Stimulated activated CD8-positive, alpha-beta memory T cell treated with anti-CD3 and anti-CD28 coated beads, Interleukin-7, amount 100 ng/mL, for 48 hours (primary cell): ENCODE measurements at regions not wholly inside any gene's neighbourhood (a gene's known extent, or its start where the extent isn't known, plus 50 kb on each side); places are given as distances from the start of the nearest gene placed in this dataset.

Experiments
- DNase-seq, 2 donors: peaks; one replicate each; pipeline ENCODE4 v3.0.0-alpha.2; 2020; ENCODE audit warnings: low read depth in 1 of 2; ENCODE audit errors: extremely low read depth in 1 of 2

- no peak for DNase-seq
Measured at GRCh38 chr18:45168866-45169600, 446.2 kb upstream of the SLC14A2 start.

GRCh38 chr18:45169610-45170009 is 445.7 kb upstream of the SLC14A2 start:
- no peak for DNase-seq

- no peak for DNase-seq
Measured at GRCh38 chr18:45171679-45172191, 443.5 kb upstream of the SLC14A2 start.

- no peak for DNase-seq
Measured at GRCh38 chr18:45173327-45173726, 441.9 kb upstream of the SLC14A2 start.

GRCh38 chr18:45173799-45174519 is 441.3 kb upstream of the SLC14A2 start:
- no peak for DNase-seq

GRCh38 chr18:45174629-45175136 is 440.6 kb upstream of the SLC14A2 start:
- DNase-seq, result no peak

GRCh38 chr18:45175511-45175910 is 439.8 kb upstream of the SLC14A2 start:
- DNase-seq, result no peak

GRCh38 chr18:45186832-45187231 is 428.4 kb upstream of the SLC14A2 start:
- DNase-seq, result no peak

GRCh38 chr18:45191795-45192194 is 423.5 kb upstream of the SLC14A2 start:
- no peak for DNase-seq

GRCh38 chr18:45197526-45197970 is 417.7 kb upstream of the SLC14A2 start:
- peak in 1 of 2 donors; percentile 12 for DNase-seq

- no peak for DNase-seq
Measured at GRCh38 chr18:45198526-45198925, 416.8 kb upstream of the SLC14A2 start.

- no peak for DNase-seq
Measured at GRCh38 chr18:45201029-45201428, 414.2 kb upstream of the SLC14A2 start.

- DNase-seq, result no peak
Measured at GRCh38 chr18:45201489-45201888, 413.8 kb upstream of the SLC14A2 start.

GRCh38 chr18:45202061-45202460 is 413.2 kb upstream of the SLC14A2 start:
- DNase-seq, result no peak

GRCh38 chr18:45203677-45204076 is 411.6 kb upstream of the SLC14A2 start:
- DNase-seq, result no peak

GRCh38 chr18:45207328-45207727 is 407.9 kb upstream of the SLC14A2 start:
- no peak for DNase-seq

- no peak for DNase-seq
Measured at GRCh38 chr18:45208164-45208563, 407.1 kb upstream of the SLC14A2 start.

GRCh38 chr18:45212181-45213039 is 402.9 kb upstream of the SLC14A2 start:
- peak; percentile 36 to 60 for DNase-seq

GRCh38 chr18:45213040-45213333 is 402.3 kb upstream of the SLC14A2 start:
- no peak for DNase-seq

- DNase-seq, result no peak
Measured at GRCh38 chr18:45218436-45218835, 396.8 kb upstream of the SLC14A2 start.

GRCh38 chr18:45221363-45221762 is 393.9 kb upstream of the SLC14A2 start:
- DNase-seq, result no peak
